Activated CD4-positive, alpha-beta T cell treated with anti-CD3 and anti-CD28 coated beads for 36 hours (primary cell): ENCODE measurements at regions not wholly inside any gene's neighbourhood (a gene's known extent, or its start where the extent isn't known, plus 50 kb on each side); places are given as distances from the start of the nearest gene placed in this dataset.
"Not testable (repeated sequence)": the region's sequence is repeated elsewhere in the genome, so short reads cannot be mapped to it uniquely, and the experiment has no call there.

ENCODE experiments used
- ATAC-seq: fragments of 200-7000 bp; cut with Tn5 transposase; one replicate; pipeline ENCODE4 v1.10.0; 2021; ENCODE audit warnings: mild to moderate bottlenecking, moderate library complexity
- CTCF ChIA-PET: fragments of 350-600 bp; sonication (Branson Sonifier 250); formaldehyde crosslinking; loops from one replicate; lab custom pipeline; 2021; ENCODE audit warnings: antibody characterized with exemption; lab: Charles Lee
- POLR2A ChIA-PET: fragments of 350-600 bp; sonication (Branson Sonifier 250); formaldehyde crosslinking; loops from one replicate; lab custom pipeline; 2021; ENCODE audit warnings: antibody characterized with exemption, inconsistent platforms; lab: Charles Lee
- DNase-seq: peaks from one replicate; pipeline ENCODE4 v3.0.0-alpha.2; 2020
- H3K27ac Mint-ChIP-seq: one replicate; pipeline ENCODE4 v1.8.0; 2021; ENCODE audit warnings: mixed read lengths
- H3K27me3 Mint-ChIP-seq: one replicate; pipeline ENCODE4 v1.8.0; 2021; ENCODE audit warnings: mixed read lengths
- H3K36me3 Mint-ChIP-seq: one replicate; pipeline ENCODE4 v1.8.0; 2021; ENCODE audit warnings: low read depth, mixed read lengths
- H3K4me1 Mint-ChIP-seq: one replicate; pipeline ENCODE4 v1.8.0; 2021; ENCODE audit warnings: mixed read lengths
- H3K4me3 Mint-ChIP-seq: one replicate; pipeline ENCODE4 v1.8.0; 2021; ENCODE audit warnings: mild to moderate bottlenecking, moderate library complexity, mixed read lengths
- H3K9me3 Mint-ChIP-seq: one replicate; pipeline ENCODE4 v1.8.0; 2021; ENCODE audit warnings: low read depth, mixed read lengths
- intact Hi-C, 2 experiments: fragments of 100-400 bp; cut with DNase I in 1 of 2; cut with micrococcal nuclease in 1 of 2; formaldehyde crosslinking; loops; one replicate each; pipeline versions ENCODE4 v1.14.2 to v1.15.1; 2022 to 2024; cut with DNase I, micrococcal nuclease

DNA sequence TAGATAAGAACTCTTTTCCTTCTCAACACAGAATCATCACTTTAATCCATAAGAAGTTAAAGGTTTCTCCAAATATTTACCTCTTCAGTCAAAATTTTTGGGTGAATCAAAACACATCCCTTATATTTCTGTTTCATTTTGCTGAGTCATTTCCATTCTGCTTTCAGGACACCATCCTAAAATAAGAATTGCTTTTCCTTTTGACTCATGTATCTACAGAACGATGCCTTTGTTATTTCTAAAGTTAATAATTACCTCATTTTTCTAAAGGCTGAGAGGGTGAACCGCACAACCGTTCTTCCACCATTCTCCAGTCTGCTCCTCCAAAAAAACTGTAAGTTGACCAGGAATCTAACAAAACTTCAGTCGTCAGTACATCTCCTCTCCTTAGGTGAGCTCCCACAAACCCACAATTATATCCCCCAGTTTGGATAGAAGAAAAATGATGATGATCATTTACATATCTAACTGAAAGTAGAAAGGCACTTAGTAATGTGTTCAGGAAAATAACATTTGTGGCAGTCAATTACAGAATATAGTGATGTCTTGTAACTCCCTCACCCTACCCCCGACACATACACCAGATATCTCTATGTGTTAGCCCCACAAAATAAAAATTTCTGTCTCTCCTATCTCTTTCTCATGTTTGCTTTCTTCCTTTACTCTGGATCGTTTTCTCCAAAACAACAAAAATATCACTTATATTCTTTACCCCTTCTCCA, 162.5 kb downstream of the RAD51AP2 start:
- CTCF ChIA-PET = no interaction called here

DNA sequence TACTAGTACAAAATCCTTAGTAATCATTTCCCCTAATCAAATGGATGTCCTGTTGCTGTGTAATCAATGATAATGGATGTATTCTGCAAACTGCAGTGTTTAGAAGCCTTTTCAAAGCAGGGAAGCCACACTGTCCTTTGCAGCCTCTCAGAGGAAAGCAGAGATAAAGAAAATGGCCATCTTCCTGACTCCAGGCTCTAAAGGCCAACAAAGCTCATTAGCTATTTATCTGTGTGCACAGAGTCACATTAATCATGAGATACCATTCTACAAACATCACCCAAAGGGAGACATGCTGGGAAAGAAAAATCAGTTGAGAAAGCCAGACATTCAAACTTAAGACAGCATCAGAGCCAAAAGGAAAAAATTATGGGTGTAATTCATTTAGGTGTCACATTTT, 165.0 kb downstream of the RAD51AP2 start:
- Mint-ChIP-seq H3K4me3 (no peak overlapping the region), H3K4me1 (no peaks in the 10 kb centered on the region), H3K9me3 (no peaks in the 10 kb centered on the region), H3K27ac (no peak overlapping the region), H3K36me3 (no peaks in the 10 kb centered on the region), H3K27me3 (no peaks in the 10 kb centered on the region)
- intact Hi-C loops = no loop called here
- no peak for DNase-seq
- ChIA-PET POLR2A (no interaction called here), CTCF (no interaction called here)
- ATAC-seq = no peak

More for the DNA sequence above, 162.5 kb downstream of the RAD51AP2 start:
- no peak overlapping the region for H3K27ac Mint-ChIP-seq
- POLR2A ChIA-PET = no interaction called here
- ATAC-seq (no peak), DNase-seq (no peak)
- no peaks in the 10 kb centered on the region for H3K27me3 Mint-ChIP-seq
- no peaks in the 10 kb centered on the region for H3K4me1 Mint-ChIP-seq
- peaks cover 4% of the 10 kb centered on the region for H3K9me3 Mint-ChIP-seq
- intact Hi-C loops = no loop called here
- no peak overlapping the region for H3K4me3 Mint-ChIP-seq
- H3K36me3 Mint-ChIP-seq = no peaks in the 10 kb centered on the region

DNA sequence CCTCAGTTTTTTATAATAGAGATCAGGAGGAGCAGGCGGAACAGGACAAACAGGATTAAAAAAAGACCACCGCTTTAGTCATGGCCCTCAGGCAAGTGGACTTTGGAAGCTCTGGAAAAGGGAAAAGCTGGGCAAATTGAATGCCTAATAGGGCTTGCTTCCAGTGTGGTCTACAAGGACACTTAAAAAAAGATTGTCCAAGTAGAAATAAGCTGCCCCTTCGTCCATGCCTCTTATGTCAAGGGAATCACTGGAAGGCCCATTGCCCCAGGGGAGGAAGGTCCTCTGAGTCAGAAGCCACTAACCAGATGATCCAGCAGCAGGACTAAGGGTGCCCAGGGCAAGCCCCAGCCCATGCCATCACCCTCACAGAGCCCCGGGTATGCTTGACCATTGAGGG, 175.5 kb downstream of the RAD51AP2 start:
- H3K27me3 Mint-ChIP-seq, CTCF ChIA-PET, DNase-seq, H3K4me3 Mint-ChIP-seq, POLR2A ChIA-PET, H3K27ac Mint-ChIP-seq, H3K9me3 Mint-ChIP-seq, ATAC-seq, intact Hi-C loops, H3K36me3 Mint-ChIP-seq, H3K4me1 Mint-ChIP-seq: not testable (repeated sequence)

DNA sequence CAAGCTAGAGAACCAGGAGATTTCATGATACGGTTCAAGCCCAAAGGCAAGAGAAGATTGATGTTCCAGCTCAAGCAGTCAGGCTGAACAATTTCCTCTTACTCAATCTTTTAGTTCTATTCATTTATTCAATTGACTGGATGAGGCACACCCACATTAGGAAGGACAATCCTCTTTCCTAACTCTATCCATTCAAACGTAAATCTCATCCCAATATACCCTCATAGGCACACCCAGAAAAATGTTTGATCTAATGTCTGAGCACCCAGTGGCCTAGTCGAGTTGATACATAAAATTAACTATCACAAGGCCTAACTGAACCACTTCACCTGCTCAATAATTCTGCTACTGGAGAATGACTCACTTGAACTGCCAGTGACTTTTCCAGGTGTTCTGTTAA, 180.7 kb downstream of the RAD51AP2 start:
- POLR2A ChIA-PET = no interaction called here
- no peaks in the 10 kb centered on the region for H3K27me3 Mint-ChIP-seq
- no peak overlapping the region for H3K27ac Mint-ChIP-seq
- ATAC-seq (no peak), DNase-seq (no peak)
- no peaks in the 10 kb centered on the region for H3K4me1 Mint-ChIP-seq
- no peaks in the 10 kb centered on the region for H3K36me3 Mint-ChIP-seq
- intact Hi-C loops = no loop called here
- peaks cover 3% of the 10 kb centered on the region for H3K9me3 Mint-ChIP-seq
- CTCF ChIA-PET = interaction anchor here (0.7 kb wide), 1 partner anchor 1049 kb away, joined by 4 read pairs; no protein-coding TSS in a partner anchor
- no peak overlapping the region for H3K4me3 Mint-ChIP-seq

DNA sequence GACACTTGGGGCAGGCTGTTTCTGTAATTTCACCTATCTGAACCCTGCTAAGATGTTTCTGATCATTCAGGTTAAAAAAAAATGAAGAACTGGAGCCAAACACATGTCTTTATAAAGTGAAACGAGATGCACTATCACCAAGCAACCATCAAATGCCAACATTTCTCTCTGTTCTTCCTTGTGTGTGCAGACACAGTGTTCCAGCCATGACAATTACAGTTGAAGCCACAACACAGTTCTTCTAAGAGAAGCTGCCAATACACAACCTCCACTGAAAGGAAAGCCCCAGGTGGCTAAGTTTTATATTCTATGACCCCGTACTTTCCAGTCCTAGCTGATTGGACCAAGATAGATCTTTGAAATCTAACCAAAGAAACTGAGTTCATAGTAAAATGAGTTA, 181.8 kb downstream of the RAD51AP2 start:
- ChIA-PET POLR2A (no interaction called here), CTCF (no interaction called here)
- DNase-seq (no peak), ATAC-seq (no peak)
- intact Hi-C loops = no loop called here
- Mint-ChIP-seq H3K4me3 (no peak overlapping the region), H3K4me1 (no peaks in the 10 kb centered on the region), H3K9me3 (peaks cover 3% of the 10 kb centered on the region), H3K27me3 (no peaks in the 10 kb centered on the region), H3K36me3 (no peaks in the 10 kb centered on the region), H3K27ac (no peak overlapping the region)

DNA sequence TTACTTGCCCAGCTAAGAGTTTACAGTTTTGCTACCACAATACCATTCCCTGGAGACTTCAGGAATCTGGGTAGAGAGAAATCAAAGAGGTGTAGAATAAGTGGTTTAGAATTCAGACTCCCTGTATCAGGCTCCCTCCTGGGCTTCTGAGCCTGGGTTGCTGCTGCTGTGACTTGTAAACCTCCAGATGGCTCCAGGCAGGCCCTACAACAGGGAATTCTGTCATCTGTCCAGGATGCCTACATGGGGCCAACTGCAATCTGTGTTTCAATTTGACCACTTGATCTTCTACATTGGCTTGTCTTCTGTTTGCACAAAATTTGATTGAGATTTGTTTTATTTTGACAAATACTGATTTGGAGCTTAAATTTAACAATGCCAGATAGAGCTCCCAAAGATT, 183.9 kb downstream of the RAD51AP2 start:
- intact Hi-C loops = no loop called here
- ChIA-PET POLR2A (no interaction called here), CTCF (no interaction called here)
- no peaks in the 10 kb centered on the region for H3K36me3 Mint-ChIP-seq
- DNase-seq (no peak), ATAC-seq (no peak)
- H3K27me3 Mint-ChIP-seq = no peaks in the 10 kb centered on the region
- H3K4me1 Mint-ChIP-seq = no peaks in the 10 kb centered on the region
- no peak overlapping the region for H3K27ac Mint-ChIP-seq
- no peak overlapping the region for H3K4me3 Mint-ChIP-seq
- no peaks in the 10 kb centered on the region for H3K9me3 Mint-ChIP-seq

DNA sequence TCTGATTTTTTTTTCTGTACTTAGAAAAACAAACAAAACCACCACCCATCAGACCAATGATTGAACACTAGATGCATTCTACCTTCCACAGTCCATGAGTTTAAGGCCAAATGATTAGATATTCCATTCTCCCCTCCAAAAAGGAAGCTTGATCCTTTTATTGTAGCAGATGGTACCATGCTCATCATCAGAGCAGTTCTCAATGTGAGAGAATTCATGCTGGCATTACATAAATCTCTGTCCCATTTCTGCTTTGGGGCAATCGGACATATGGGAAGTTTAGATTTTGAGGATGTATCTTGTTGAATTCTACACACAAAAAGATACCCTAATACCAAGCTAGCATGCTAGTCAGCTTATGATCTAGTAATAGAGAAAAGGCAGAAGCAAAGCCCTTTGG, 186.6 kb downstream of the RAD51AP2 start:
- Mint-ChIP-seq H3K36me3 (no peaks in the 10 kb centered on the region), H3K27ac (no peak overlapping the region), H3K9me3 (no peaks in the 10 kb centered on the region), H3K4me3 (no peak overlapping the region), H3K4me1 (no peaks in the 10 kb centered on the region), H3K27me3 (no peaks in the 10 kb centered on the region)
- ChIA-PET POLR2A (no interaction called here), CTCF (interaction anchor here (0.6 kb wide), 1 partner anchor 14 kb away, joined by 3 read pairs; no protein-coding TSS in a partner anchor)
- ATAC-seq (no peak), DNase-seq (no peak)
- intact Hi-C loops = no loop called here

DNA sequence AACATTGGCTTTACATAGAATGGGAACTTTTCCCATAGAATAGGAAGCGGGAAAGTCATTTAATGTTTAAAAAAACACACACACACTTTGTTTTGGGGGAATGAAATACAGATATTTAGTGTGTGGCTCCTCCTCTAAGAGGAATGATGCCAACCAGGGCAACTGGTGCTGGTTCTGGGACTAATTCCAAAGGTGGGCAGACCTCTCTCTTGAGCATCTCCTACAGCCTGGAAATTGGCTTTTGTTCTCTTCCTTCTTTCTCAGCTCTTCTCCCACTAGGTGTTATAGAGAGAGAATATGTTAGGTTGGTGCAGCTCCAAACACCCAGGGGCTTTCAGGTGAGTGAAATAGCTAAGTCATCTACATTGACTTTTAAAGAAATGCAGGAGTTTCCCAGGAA, 190.1 kb downstream of the RAD51AP2 start:
- no peak for ATAC-seq
- POLR2A ChIA-PET = no interaction called here
- H3K27me3 Mint-ChIP-seq = no peaks in the 10 kb centered on the region
- intact Hi-C loops = no loop called here
- DNase-seq = no peak
- CTCF ChIA-PET = no interaction called here
- H3K9me3 Mint-ChIP-seq = no peaks in the 10 kb centered on the region
- H3K4me3 Mint-ChIP-seq = no peak overlapping the region
- no peaks in the 10 kb centered on the region for H3K36me3 Mint-ChIP-seq
- H3K4me1 Mint-ChIP-seq = no peaks in the 10 kb centered on the region
- H3K27ac Mint-ChIP-seq = no peak overlapping the region

DNA sequence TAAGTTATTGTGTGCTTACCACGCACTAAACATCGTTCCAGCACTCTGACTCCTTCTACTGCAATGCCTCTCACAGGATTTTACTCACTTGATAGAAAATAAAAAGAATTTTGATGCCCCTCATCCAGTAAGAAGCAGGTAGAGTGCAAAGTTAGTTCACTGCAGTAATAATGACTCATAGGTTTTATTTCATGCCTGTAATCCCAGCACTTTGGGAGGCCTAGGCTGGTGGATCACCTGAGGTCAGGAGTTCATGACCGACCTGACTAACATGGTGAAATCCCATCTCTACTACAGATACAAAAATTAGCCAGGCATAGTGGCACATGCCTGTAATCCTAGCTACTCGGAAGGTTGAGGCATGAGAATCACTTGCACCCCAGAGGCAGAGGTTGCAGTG, 190.6 kb downstream of the RAD51AP2 start:
- no peak overlapping the region for H3K4me3 Mint-ChIP-seq
- H3K9me3 Mint-ChIP-seq = no peaks in the 10 kb centered on the region
- no peak overlapping the region for H3K27ac Mint-ChIP-seq
- H3K27me3 Mint-ChIP-seq = no peaks in the 10 kb centered on the region
- intact Hi-C loops = no loop called here
- no peak for DNase-seq
- ATAC-seq = no peak
- H3K36me3 Mint-ChIP-seq = no peaks in the 10 kb centered on the region
- ChIA-PET POLR2A (no interaction called here), CTCF (no interaction called here)
- H3K4me1 Mint-ChIP-seq = no peaks in the 10 kb centered on the region

DNA sequence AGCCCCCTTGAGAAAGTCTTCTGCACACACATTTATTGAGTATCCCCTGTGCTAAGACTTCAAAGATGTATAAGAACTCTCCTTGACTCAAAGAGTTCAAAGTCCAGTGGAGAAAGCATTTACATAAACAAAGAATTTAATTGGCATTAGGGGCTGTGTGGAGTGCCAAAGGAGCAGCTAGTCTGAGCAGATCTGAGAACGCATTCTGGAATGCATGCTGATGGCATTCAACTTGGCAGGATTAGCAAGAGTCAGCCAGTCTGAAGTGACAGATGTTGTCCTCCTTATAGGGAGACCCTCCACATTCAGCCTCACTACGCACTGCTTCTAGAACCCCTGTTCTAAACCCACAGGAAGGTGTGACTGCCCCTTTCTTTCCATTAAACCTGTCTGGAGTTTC, 191.5 kb downstream of the RAD51AP2 start:
- H3K4me3 Mint-ChIP-seq = no peak overlapping the region
- ATAC-seq (no peak), DNase-seq (no peak)
- ChIA-PET POLR2A (no interaction called here), CTCF (interaction anchor here (0.7 kb wide), 1 partner anchor 69 kb away, joined by 3 read pairs; no protein-coding TSS in a partner anchor)
- H3K27ac Mint-ChIP-seq = no peak overlapping the region
- no peaks in the 10 kb centered on the region for H3K4me1 Mint-ChIP-seq
- no peaks in the 10 kb centered on the region for H3K27me3 Mint-ChIP-seq
- no peaks in the 10 kb centered on the region for H3K36me3 Mint-ChIP-seq
- H3K9me3 Mint-ChIP-seq = no peaks in the 10 kb centered on the region
- intact Hi-C loops = no loop called here

DNA sequence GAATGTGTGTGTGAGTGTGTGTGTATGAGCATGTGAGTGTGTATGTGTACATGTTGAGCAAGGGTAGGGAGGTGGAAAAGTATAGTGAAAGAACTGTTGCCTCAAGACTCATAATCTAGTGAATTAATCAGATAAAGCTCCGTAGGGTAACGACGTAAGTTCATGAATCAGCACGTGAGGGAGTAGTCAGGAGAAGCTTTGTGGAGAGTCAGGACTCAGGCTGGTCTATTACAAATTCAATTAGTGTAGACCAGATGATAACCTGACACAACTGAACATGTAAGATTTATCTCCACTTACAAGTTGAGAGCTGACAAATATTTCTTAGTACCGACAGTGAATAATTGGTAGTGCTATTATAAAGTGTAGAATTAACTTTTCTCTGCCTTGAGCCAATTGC, 194.5 kb downstream of the RAD51AP2 start:
- POLR2A ChIA-PET = no interaction called here
- H3K27ac Mint-ChIP-seq = no peak overlapping the region
- no peak for DNase-seq
- no peaks in the 10 kb centered on the region for H3K36me3 Mint-ChIP-seq
- no peak overlapping the region for H3K4me3 Mint-ChIP-seq
- no peaks in the 10 kb centered on the region for H3K4me1 Mint-ChIP-seq
- H3K9me3 Mint-ChIP-seq = no peaks in the 10 kb centered on the region
- no peaks in the 10 kb centered on the region for H3K27me3 Mint-ChIP-seq
- CTCF ChIA-PET = no interaction called here
- ATAC-seq = no peak
- intact Hi-C loops = no loop called here

DNA sequence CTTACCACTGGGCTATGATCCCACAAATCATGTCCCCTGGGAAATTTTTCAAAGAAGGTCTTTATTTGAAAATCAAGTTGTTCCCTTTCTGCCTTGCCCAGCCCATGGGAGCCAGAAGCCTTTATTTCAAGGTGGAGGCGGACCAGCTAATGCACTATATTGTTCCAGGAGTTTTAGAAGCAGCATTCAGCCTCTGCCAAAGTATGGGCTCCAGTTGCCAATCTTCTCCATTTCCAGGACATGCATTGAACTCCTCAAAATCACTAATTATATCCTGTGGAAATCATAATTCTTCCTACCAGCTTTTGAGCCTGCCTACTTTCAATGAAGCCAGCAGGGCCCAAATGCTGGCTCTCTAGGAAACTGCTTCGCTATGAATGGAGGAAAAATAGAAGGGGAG, 195.8 kb downstream of the RAD51AP2 start:
- DNase-seq (no peak), ATAC-seq (no peak)
- Mint-ChIP-seq H3K4me3 (no peak overlapping the region), H3K27ac (no peak overlapping the region), H3K36me3 (no peaks in the 10 kb centered on the region), H3K27me3 (no peaks in the 10 kb centered on the region), H3K9me3 (no peaks in the 10 kb centered on the region), H3K4me1 (no peaks in the 10 kb centered on the region)
- ChIA-PET POLR2A (no interaction called here), CTCF (no interaction called here)
- intact Hi-C loops = no loop called here
